Fibroblast of the aortic adventitia (primary cell): ENCODE measurements at regions not wholly inside any gene's neighbourhood (a gene's known extent, or its start where the extent isn't known, plus 50 kb on each side); places are given as distances from the start of the nearest gene placed in this dataset.

Experiments used
- DNase-seq: peaks from one replicate; pipeline ENCODE4 v3.0.0-alpha.2; 2010; ENCODE audit warnings: low read depth
- H3K4me3 ChIP-seq: 2 replicates; pipeline ENCODE4 v1.5.1; 2011; ENCODE audit warnings: low read depth, mild to moderate bottlenecking, control low read depth, low read length, moderate library complexity
- CTCF ChIP-seq: IDR thresholded peaks from 2 replicates; pipeline ENCODE4 v1.5.1; 2011; ENCODE audit warnings: mild to moderate bottlenecking, low read length, control low read depth, inconsistent platforms; ENCODE audit not compliant: insufficient read depth

- no peak for TF ChIP-seq CTCF
- no peak for DNase-seq
- no peak overlapping the region for H3K4me3 ChIP-seq
These were observed 97.8 kb upstream of the PDE3A start for GRCh38 chr12:20270557-20270956.

GRCh38 chr12:20272161-20272560 is 96.2 kb upstream of the PDE3A start:
- no peak for TF ChIP-seq CTCF
- no peak for DNase-seq
- no peak overlapping the region for H3K4me3 ChIP-seq

GRCh38 chr12:20272801-20273200 is 95.5 kb upstream of the PDE3A start:
- H3K4me3 ChIP-seq = no peak overlapping the region
- TF ChIP-seq CTCF = no peak
- DNase-seq = peak; percentile 72

GRCh38 chr12:20274008-20274407 is 94.3 kb upstream of the PDE3A start:
- no peak for TF ChIP-seq CTCF
- no peak for DNase-seq
- no peak overlapping the region for H3K4me3 ChIP-seq

- TF ChIP-seq CTCF = no peak
- H3K4me3 ChIP-seq = no peak overlapping the region
- no peak for DNase-seq
These were observed 90.1 kb upstream of the PDE3A start for GRCh38 chr12:20278276-20278675.

- peak; percentile 74 for DNase-seq
These were observed 87.8 kb upstream of the PDE3A start for GRCh38 chr12:20280515-20280914.

More at GRCh38 chr12:20280515-20280914, 87.8 kb upstream of the PDE3A start:
- TF ChIP-seq CTCF = no peak
- no peak overlapping the region for H3K4me3 ChIP-seq
